IMR-90 (cell line): ENCODE measurements at regions not wholly inside any gene's neighbourhood (a gene's known extent, or its start where the extent isn't known, plus 50 kb on each side); places are given as distances from the start of the nearest gene placed in this dataset.

ENCODE experiments used
- ATAC-seq: fragments of 200-7000 bp; cut with Tn5 transposase; 2 replicates; pipeline ENCODE4 v1.9.1; 2020; ENCODE audit warnings: low read depth, mild to moderate bottlenecking, moderate library complexity
- BruUV-seq: library from RNA; stranded (reverse); fragments of 400-500 nt; replicated peaks from 2 replicates; lab custom pipeline; 2021; lab: Mats Ljungman, UMichigan
- CTCF ChIA-PET: fragments of 300-600 bp; formaldehyde crosslinking; extraction: SDS; loops from one replicate; lab custom pipeline; 2021; ENCODE audit warnings: antibody characterized with exemption; lab: Yijun Ruan, JAX
- POLR2A ChIA-PET: fragments of 300-600 bp; sonication (Branson Sonifier 250); formaldehyde crosslinking; loops from one replicate; lab custom pipeline; 2022; ENCODE audit warnings: antibody characterized with exemption; ENCODE audit not compliant: unreplicated experiment; lab: Charles Lee
- DNase-seq: peaks from one replicate; pipeline ENCODE4 v3.0.0; 2013
- H2AFZ ChIP-seq: replicated peaks from 2 replicates; pipeline ENCODE3; 2013; ENCODE audit warnings: low read length, mild to moderate bottlenecking; ENCODE audit not compliant: poor library complexity
- H2AK5ac ChIP-seq: 2 replicates; pipeline ENCODE4 v1.6.1; 2013; ENCODE audit warnings: low read depth, low read length, inconsistent platforms
- H2AK9ac ChIP-seq: replicated peaks from 2 replicates; pipeline ENCODE3; 2013; ENCODE audit warnings: mild to moderate bottlenecking, low read depth, low read length, moderate library complexity; ENCODE audit not compliant: poor library complexity
- H2BK120ac ChIP-seq: 2 replicates; pipeline ENCODE4 v1.6.1; 2013; ENCODE audit warnings: low read depth, low read length, inconsistent platforms
- H2BK15ac ChIP-seq: 3 replicates; pipeline ENCODE4 v1.6.1; 2013; ENCODE audit warnings: low read depth, low read length, inconsistent platforms
- H2BK20ac ChIP-seq: 2 replicates; pipeline ENCODE4 v1.6.1; 2013; ENCODE audit warnings: low read depth, mild to moderate bottlenecking, inconsistent platforms, low read length, moderate library complexity
- H2BK5ac ChIP-seq: 2 replicates; pipeline ENCODE4 v1.6.1; 2013; ENCODE audit warnings: mild to moderate bottlenecking, low read depth, low read length, inconsistent platforms; ENCODE audit not compliant: poor library complexity, severe bottlenecking
- H3K14ac ChIP-seq: replicated peaks from 2 replicates; pipeline ENCODE4 v1.6.1; 2013; ENCODE audit warnings: low read depth, low read length, inconsistent platforms
- H3K18ac ChIP-seq: 2 replicates; pipeline ENCODE4 v1.6.1; 2013; ENCODE audit warnings: low read depth, low read length, control low read depth
- H3K23ac ChIP-seq: 2 replicates; pipeline ENCODE4 v1.6.1; 2013; ENCODE audit warnings: low read depth, low read length, inconsistent platforms
- H3K27ac ChIP-seq: 2 replicates; pipeline ENCODE4 v1.5.1; 2013; ENCODE audit warnings: mild to moderate bottlenecking, control low read depth, low read length; ENCODE audit not compliant: insufficient read depth
- H3K27me3 ChIP-seq: 2 replicates; pipeline ENCODE4 v1.6.1; 2013; ENCODE audit warnings: low read length; ENCODE audit not compliant: control insufficient read depth, insufficient read depth
- H3K36me3 ChIP-seq: 2 replicates; pipeline ENCODE4 v1.6.1; 2013; ENCODE audit warnings: low read length, mixed read lengths; ENCODE audit not compliant: control insufficient read depth, insufficient read depth
- H3K4ac ChIP-seq: 2 replicates; pipeline ENCODE4 v1.6.1; 2013; ENCODE audit warnings: low read depth, low read length, inconsistent platforms
- H3K4me1 ChIP-seq: 2 replicates; pipeline ENCODE4 v1.6.1; 2013; ENCODE audit warnings: low read length, mixed read lengths; ENCODE audit not compliant: control insufficient read depth, insufficient read depth
- H3K4me2 ChIP-seq: 2 replicates; pipeline ENCODE4 v1.6.1; 2013; ENCODE audit warnings: low read depth, mild to moderate bottlenecking, control low read depth, low read length, moderate library complexity
- H3K4me3 ChIP-seq: 2 replicates; pipeline ENCODE4 v1.5.1; 2013; ENCODE audit warnings: low read depth, mild to moderate bottlenecking, control low read depth, low read length, moderate library complexity; ENCODE audit not compliant: insufficient read depth
- H3K56ac ChIP-seq: 2 replicates; pipeline ENCODE4 v1.6.1; 2013; ENCODE audit warnings: low read length, inconsistent platforms; ENCODE audit not compliant: insufficient read depth; ENCODE audit errors: extremely low read depth
- H3K79me1 ChIP-seq, 2 experiments: 2 replicates each; pipeline ENCODE4 v1.6.1; 2013; ENCODE audit warnings: low read length in 2 of 2, inconsistent platforms in 1 of 2, low read depth in 1 of 2
- H3K9ac ChIP-seq: 2 replicates; pipeline ENCODE4 v1.6.1; 2013; ENCODE audit warnings: low read depth, low read length, control low read depth
- H3K9me1 ChIP-seq: 2 replicates; pipeline ENCODE4 v1.6.1; 2013; ENCODE audit warnings: low read length, inconsistent platforms; ENCODE audit not compliant: insufficient read depth
- H3K9me3 ChIP-seq: 2 replicates; pipeline ENCODE4 v1.6.1; 2013; ENCODE audit warnings: low read length; ENCODE audit not compliant: control insufficient read depth, insufficient read depth
- H4K20me1 ChIP-seq: 2 replicates; pipeline ENCODE4 v1.6.1; 2013; ENCODE audit warnings: low read length, inconsistent platforms; ENCODE audit not compliant: insufficient read depth
- H4K5ac ChIP-seq: 2 replicates; pipeline ENCODE4 v1.6.1; 2013; ENCODE audit warnings: mild to moderate bottlenecking, low read depth, low read length, control low read depth
- H4K8ac ChIP-seq, 2 experiments: 2 replicates each; pipeline ENCODE4 v1.6.1; 2013; ENCODE audit warnings: low read depth in 2 of 2, low read length in 2 of 2, control low read depth in 1 of 2, inconsistent platforms in 1 of 2
- H4K91ac ChIP-seq: 2 replicates; pipeline ENCODE4 v1.6.1; 2013; ENCODE audit warnings: low read depth, low read length, inconsistent platforms; ENCODE audit not compliant: insufficient read depth
- BHLHE40 ChIP-seq: fragments of 150-350 bp; IDR thresholded peaks from 2 replicates; pipeline ENCODE4 v1.6.1; 2016; ENCODE audit warnings: mild to moderate bottlenecking, low read depth, low read length
- CEBPB ChIP-seq: IDR thresholded peaks from 2 replicates; pipeline ENCODE4 v1.6.1; 2012; ENCODE audit warnings: low read depth, low read length, improper control_type of control experiment
- CHD1 ChIP-seq: IDR thresholded peaks from 2 replicates; pipeline ENCODE4 v1.6.1; 2012; ENCODE audit warnings: low read depth, low read length, improper control_type of control experiment
- CTCF ChIP-seq: conservative IDR thresholded peaks from 2 replicates; pipeline ENCODE4 v1.5.1; 2012; ENCODE audit warnings: mild to moderate bottlenecking, low read depth, low read length, improper control_type of control experiment
- ELK1 ChIP-seq: fragments of 150-350 bp; IDR thresholded peaks from 2 replicates; pipeline ENCODE4 v1.6.1; 2016; ENCODE audit warnings: low read depth, mild to moderate bottlenecking, low read length, moderate library complexity, borderline replicate concordance
- FOS ChIP-seq: fragments of 150-350 bp; IDR thresholded peaks from 2 replicates; pipeline ENCODE4 v1.6.1; 2016; ENCODE audit warnings: low read depth, low read length
- MAFK ChIP-seq: IDR thresholded peaks from 2 replicates; pipeline ENCODE4 v1.6.1; 2012; ENCODE audit warnings: low read depth, low read length, improper control_type of control experiment
- MAZ ChIP-seq: IDR thresholded peaks from 2 replicates; pipeline ENCODE4 v1.6.1; 2012; ENCODE audit warnings: low read depth, mild to moderate bottlenecking, low read length, improper control_type of control experiment, moderate library complexity, borderline replicate concordance
- MXI1 ChIP-seq: IDR thresholded peaks from 2 replicates; pipeline ENCODE4 v1.6.1; 2012; ENCODE audit warnings: low read depth, mild to moderate bottlenecking, low read length, moderate library complexity, borderline replicate concordance
- NFE2L2 ChIP-seq: fragments of 150-350 bp; IDR thresholded peaks from 2 replicates; pipeline ENCODE4 v1.6.1; 2016; ENCODE audit warnings: low read depth, mild to moderate bottlenecking, low read length
- POLR2A ChIP-seq: IDR thresholded peaks from 2 replicates; pipeline ENCODE4 v1.6.1; 2012; ENCODE audit warnings: mild to moderate bottlenecking, low read depth, low read length
- RAD21 ChIP-seq: IDR thresholded peaks from 2 replicates; pipeline ENCODE4 v1.6.1; 2012; ENCODE audit warnings: low read length, improper control_type of control experiment
- RCOR1 ChIP-seq: IDR thresholded peaks from 2 replicates; pipeline ENCODE4 v1.6.1; 2012; ENCODE audit warnings: mild to moderate bottlenecking, low read length, improper control_type of control experiment; ENCODE audit not compliant: insufficient replicate concordance
- RFX5 ChIP-seq: IDR thresholded peaks from 2 replicates; pipeline ENCODE4 v1.8.0; 2012; ENCODE audit warnings: low read depth, mild to moderate bottlenecking, low read length, moderate library complexity
- SMC3 ChIP-seq: fragments of 150-350 bp; IDR thresholded peaks from 2 replicates; pipeline ENCODE4 v1.6.1; 2016; ENCODE audit warnings: low read depth, mild to moderate bottlenecking, antibody characterized with exemption, low read length, moderate library complexity
- USF2 ChIP-seq: fragments of 150-350 bp; IDR thresholded peaks from 2 replicates; pipeline ENCODE4 v1.6.1; 2017; ENCODE audit warnings: mild to moderate bottlenecking, antibody characterized with exemption, low read length, low read depth
- whole genome bisulfite sequencing, 2 experiments: methylation state at CpG; one replicate each; pipeline versions ENCODE4 v1.1.5 to v1.1.7; 2013; ENCODE audit warnings: missing lambda C conversion rate in 2 of 2; ENCODE audit not compliant: insufficient read length in 1 of 2; ENCODE audit errors: extremely low coverage in 2 of 2; 5-methylcytosine and 5-hydroxymethylcytosine counted together
- dilution Hi-C: fragments of 300-500 bp; cut with HindIII; formaldehyde crosslinking; loops from one replicate; pipeline ENCODE4 v1.14.3; 2018; ENCODE audit warnings: low sequenced_read_pairs; ENCODE audit not compliant: unreplicated experiment
- in situ Hi-C: fragments of 300-500 bp; cut with MboI; formaldehyde crosslinking; loops from 3 replicates; pipeline ENCODE4 v1.14.3; 2019; ENCODE audit warnings: low sequenced_read_pairs, inconsistent platforms, mixed read lengths
- intact Hi-C: fragments of 100-400 bp; cut with micrococcal nuclease; formaldehyde crosslinking; loops from 2 replicates; pipeline ENCODE4 v1.10.0; 2022

GRCh38 chr6:65790666-65791065 is 83.6 kb upstream of the EYS start:
- no peak for TF ChIP-seq POLR2A
- TF ChIP-seq SMC3: no peak
- TF ChIP-seq RFX5: no peak
- no peak for TF ChIP-seq MAFK
- TF ChIP-seq RCOR1: no peak
- TF ChIP-seq CEBPB: no peak
- no peak for TF ChIP-seq FOS
- no peak for TF ChIP-seq RAD21
- no peak for TF ChIP-seq MXI1
- TF ChIP-seq USF2: no peak
- no peak for TF ChIP-seq ELK1
- no peak for TF ChIP-seq NFE2L2
- TF ChIP-seq CTCF: no peak
- no peak for TF ChIP-seq BHLHE40
- TF ChIP-seq CHD1: no peak
- TF ChIP-seq MAZ: no peak
- Histone ChIP-seq H2BK5ac (no peak overlapping the region), H4K91ac (no peak overlapping the region), H3K4me2 (no peak overlapping the region), H3K9me3 (peaks cover 4% of the 10 kb centered on the region), H4K20me1 (no peaks in the 10 kb centered on the region), H3K36me3 (no peaks in the 10 kb centered on the region), H3K4me1 (no peaks in the 10 kb centered on the region), H2AFZ (no peak overlapping the region), H3K9ac (no peak overlapping the region), H4K8ac (no peak overlapping the region), H3K14ac (no peak overlapping the region), H3K27ac (no peak overlapping the region), H3K56ac (no peak overlapping the region), H2BK15ac (no peak overlapping the region), H3K79me1 (no peaks in the 10 kb centered on the region), H2BK120ac (no peak overlapping the region), H2AK5ac (no peak overlapping the region), H3K18ac (no peak overlapping the region), H2BK20ac (no peak overlapping the region), H3K4ac (no peak overlapping the region), H2AK9ac (no peak overlapping the region), H3K4me3 (no peak overlapping the region), H3K23ac (no peak overlapping the region), H3K27me3 (no peaks in the 10 kb centered on the region), H4K5ac (no peak overlapping the region), H3K9me1 (no peaks in the 10 kb centered on the region)
- CTCF ChIA-PET: no interaction called here
- POLR2A ChIA-PET: no interaction called here
- WGBS, 2 experiments: no CpG with 5 or more reads among the region's 1 CpG
- in situ Hi-C loops (no loop called here), intact Hi-C loops (no loop called here), dilution Hi-C loops (no loop called here)
- BruUV-seq: no TSS peak
- ATAC-seq (no peak), DNase-seq (no peak)
